Liver (tissue), 3 donors: ENCODE measurements at regions not wholly inside any gene's neighbourhood (a gene's known extent, or its start where the extent isn't known, plus 50 kb on each side); places are given as distances from the start of the nearest gene placed in this dataset.

ENCODE experiments used
- EGR1 ChIP-seq, 2 donors: IDR thresholded peaks; 2 replicates each; pipeline ENCODE4 v1.6.1; 2016 to 2018; ENCODE audit warnings: antibody characterized with exemption in 2 of 2, low read depth in 2 of 2
- GABPA ChIP-seq, 2 donors: IDR thresholded peaks in 1 of 2; conservative IDR thresholded peaks in 1 of 2; 2 replicates each; pipeline ENCODE4 v1.6.1; 2016; ENCODE audit warnings: antibody characterized with exemption in 2 of 2, mild to moderate bottlenecking in 1 of 2, moderate library complexity in 1 of 2
- HNF4A ChIP-seq, 2 donors: conservative IDR thresholded peaks; 2 replicates each; pipeline ENCODE4 v1.6.1; 2016; ENCODE audit warnings: antibody characterized with exemption in 2 of 2, mild to moderate bottlenecking in 2 of 2
- MAX ChIP-seq: IDR thresholded peaks from 2 replicates; pipeline ENCODE4 v1.6.1; 2016; ENCODE audit warnings: antibody characterized with exemption
- RAD21 ChIP-seq, 2 donors: IDR thresholded peaks; 2 replicates each; pipeline ENCODE4 v1.6.1; 2016; ENCODE audit warnings: antibody characterized with exemption in 2 of 2, mild to moderate bottlenecking in 2 of 2
- REST ChIP-seq: IDR thresholded peaks from 2 replicates; pipeline ENCODE4 v1.6.1; 2016; ENCODE audit warnings: antibody characterized with exemption, mild to moderate bottlenecking
- SP1 ChIP-seq: IDR thresholded peaks from 2 replicates; pipeline ENCODE4 v1.6.1; 2018; ENCODE audit warnings: antibody characterized with exemption, mild to moderate bottlenecking
- TF ChIP-seq, protein P1 (sequence below): fragments of 150-350 bp; IDR thresholded peaks from 2 replicates; pipeline ENCODE4 v1.5.1; 2017; ENCODE audit warnings: improper control_type of control experiment, low read depth, low read length; ENCODE audit not compliant: missing input control
- donor health status: healthy.
- donor health status: healthy.

GRCh38 chr14:100670017-100670752, 56.5 kb upstream of the DLK1 start:
- TF ChIP-seq EGR1 (IDR thresholded peaks at IDR 0.05; ENCODE audit: low read depth in 2 of 2) (no peak), MAX (no peak), HNF4A (conservative IDR thresholded peaks at IDR 0.05) (no peak), REST (no peak), GABPA (IDR thresholded peaks at IDR 0.05 in 1 of 2, conservative IDR thresholded peaks at IDR 0.05 in 1 of 2) (no peak), RAD21 (IDR thresholded peaks at IDR 0.05) (no peak), SP1 (no peak)
- TF ChIP-seq, protein P1, sequence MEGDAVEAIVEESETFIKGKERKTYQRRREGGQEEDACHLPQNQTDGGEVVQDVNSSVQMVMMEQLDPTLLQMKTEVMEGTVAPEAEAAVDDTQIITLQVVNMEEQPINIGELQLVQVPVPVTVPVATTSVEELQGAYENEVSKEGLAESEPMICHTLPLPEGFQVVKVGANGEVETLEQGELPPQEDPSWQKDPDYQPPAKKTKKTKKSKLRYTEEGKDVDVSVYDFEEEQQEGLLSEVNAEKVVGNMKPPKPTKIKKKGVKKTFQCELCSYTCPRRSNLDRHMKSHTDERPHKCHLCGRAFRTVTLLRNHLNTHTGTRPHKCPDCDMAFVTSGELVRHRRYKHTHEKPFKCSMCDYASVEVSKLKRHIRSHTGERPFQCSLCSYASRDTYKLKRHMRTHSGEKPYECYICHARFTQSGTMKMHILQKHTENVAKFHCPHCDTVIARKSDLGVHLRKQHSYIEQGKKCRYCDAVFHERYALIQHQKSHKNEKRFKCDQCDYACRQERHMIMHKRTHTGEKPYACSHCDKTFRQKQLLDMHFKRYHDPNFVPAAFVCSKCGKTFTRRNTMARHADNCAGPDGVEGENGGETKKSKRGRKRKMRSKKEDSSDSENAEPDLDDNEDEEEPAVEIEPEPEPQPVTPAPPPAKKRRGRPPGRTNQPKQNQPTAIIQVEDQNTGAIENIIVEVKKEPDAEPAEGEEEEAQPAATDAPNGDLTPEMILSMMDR, result no peak
